Mammary epithelial cell (primary cell): ENCODE measurements at regions not wholly inside any gene's neighbourhood (a gene's known extent, or its start where the extent isn't known, plus 50 kb on each side); places are given as distances from the start of the nearest gene placed in this dataset.

Experiments used
- CTCF ChIP-seq, 2 donors: IDR thresholded peaks in 1 of 2; conservative IDR thresholded peaks in 1 of 2; 2 replicates each; pipeline ENCODE4 v1.5.1; 2011 to 2012; ENCODE audit warnings: inconsistent platforms in 2 of 2, low read length in 2 of 2, mild to moderate bottlenecking in 2 of 2, control low read depth in 1 of 2, low read depth in 1 of 2; ENCODE audit not compliant: insufficient read depth in 1 of 2; ENCODE audit errors: extremely low read depth in 1 of 2
- EZH2 ChIP-seq: IDR thresholded peaks from 2 replicates; pipeline ENCODE4 v1.6.1; 2012; ENCODE audit warnings: low read length, inconsistent platforms, borderline replicate concordance

GRCh38 chr7:53768186-53768585 lies 732.8 kb downstream of the POM121L12 start:
- no peak for TF ChIP-seq CTCF (conservative IDR thresholded peaks at IDR 0.05 in 1 of 2, IDR thresholded peaks at IDR 0.05 in 1 of 2; ENCODE audit: extremely low read depth in 1 of 2, insufficient read depth in 1 of 2, low read depth in 1 of 2, low read length in 2 of 2)
- no peak for TF ChIP-seq EZH2
